ENCODE measurements at regions not wholly inside any gene's neighbourhood (a gene's known extent, or its start where the extent isn't known, plus 50 kb on each side); places are given as distances from the start of the nearest gene placed in this dataset.
"Not testable (repeated sequence)": the region's sequence is repeated elsewhere in the genome, so short reads cannot be mapped to it uniquely, and the experiment has no call there.

DNA sequence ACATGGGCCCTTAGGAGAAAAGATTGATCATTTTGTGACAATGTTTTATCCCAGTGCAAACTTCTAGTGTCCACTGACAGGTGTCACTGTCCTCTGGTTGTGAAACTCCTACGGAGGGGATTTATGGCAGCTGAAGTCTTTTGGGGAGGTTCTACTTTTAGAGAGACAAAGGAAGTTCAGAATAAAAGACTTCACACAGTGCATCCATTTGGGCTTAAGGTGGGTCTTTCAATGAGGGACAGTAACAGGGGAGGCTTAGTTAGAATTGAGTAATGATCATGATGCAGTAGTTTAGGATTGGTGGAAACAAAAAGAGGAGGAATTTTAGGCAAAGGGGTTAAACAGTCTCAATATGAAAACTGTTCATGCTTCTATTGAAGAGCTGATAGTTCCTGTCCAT, 501.1 kb upstream of the NRP1 start:
- Mint-ChIP-seq H3K4me3 (no peak overlapping the region), H3K36me3 (no peaks in the 10 kb centered on the region), H3K9me3 (peaks cover 3% of the 10 kb centered on the region), H3K27ac (no peak overlapping the region), H3K4me1 (no peaks in the 10 kb centered on the region), H3K27me3 (no peaks in the 10 kb centered on the region)
- ATAC-seq (ENCODE audit: low read depth): no peak
- DNase-seq: no peak
- POLR2A ChIA-PET: no interaction called here

DNA sequence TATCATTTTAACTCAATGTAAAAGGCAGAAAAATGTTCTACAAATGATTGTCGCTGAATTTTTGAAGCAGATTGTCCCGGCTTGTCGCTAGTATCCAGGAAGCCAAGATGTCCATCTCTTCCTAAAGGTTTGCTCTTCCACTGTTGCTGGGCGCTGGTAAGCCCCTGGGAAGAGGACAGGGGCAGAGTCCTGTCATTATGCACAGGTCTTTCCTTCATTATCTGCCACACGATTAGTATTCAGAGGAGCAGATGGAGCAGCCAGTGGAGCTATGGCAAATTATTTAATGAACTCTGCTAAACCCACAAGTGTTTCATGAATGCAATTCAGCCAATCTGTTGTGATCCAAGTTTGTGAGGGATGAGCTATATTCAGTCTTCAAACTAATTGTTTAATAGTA, 499.1 kb upstream of the NRP1 start:
- no peak overlapping the region for H3K4me3 Mint-ChIP-seq
- DNase-seq (no peak), ATAC-seq (ENCODE audit: low read depth) (no peak)
- no peaks in the 10 kb centered on the region for H3K36me3 Mint-ChIP-seq
- no peak overlapping the region for H3K27ac Mint-ChIP-seq
- no peaks in the 10 kb centered on the region for H3K27me3 Mint-ChIP-seq
- H3K4me1 Mint-ChIP-seq: no peaks in the 10 kb centered on the region
- POLR2A ChIA-PET: no interaction called here
- peaks cover 5% of the 10 kb centered on the region for H3K9me3 Mint-ChIP-seq

DNA sequence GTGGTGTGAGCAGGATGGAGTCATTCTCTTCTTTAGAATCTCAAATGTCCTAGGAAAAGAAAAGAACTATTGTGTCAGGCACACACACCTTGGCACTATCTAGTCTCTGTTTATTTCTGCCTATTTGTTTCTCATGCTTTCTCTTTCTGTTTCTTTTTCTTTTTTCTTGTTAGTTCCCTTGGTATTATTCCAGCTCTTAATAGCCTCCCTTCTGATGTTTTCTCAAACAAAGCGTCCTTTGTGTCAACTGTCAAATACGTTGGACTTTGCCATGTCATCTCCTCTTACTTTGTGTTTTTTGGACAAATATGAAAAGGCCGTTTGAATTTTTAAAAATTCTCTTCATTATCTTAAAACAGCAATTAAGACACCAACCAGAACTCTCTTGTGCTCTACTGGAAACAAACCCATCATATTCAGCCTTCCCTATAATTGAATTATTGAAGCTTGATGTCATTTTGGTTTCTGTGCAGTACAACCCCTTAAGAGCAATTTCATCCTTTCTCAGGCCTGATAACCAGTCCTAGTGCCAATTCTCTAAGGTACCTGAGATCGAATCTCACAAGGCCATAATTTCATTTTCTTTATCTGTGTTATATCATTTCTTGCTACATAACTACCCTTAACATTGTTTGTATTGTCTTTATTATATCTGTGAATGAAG, 497.8 kb upstream of the NRP1 start:
- Mint-ChIP-seq H3K4me1 (no peaks in the 10 kb centered on the region), H3K9me3 (peaks cover 11% of the 10 kb centered on the region), H3K36me3 (no peaks in the 10 kb centered on the region), H3K27me3 (no peaks in the 10 kb centered on the region), H3K4me3 (no peak overlapping the region), H3K27ac (no peak overlapping the region)
- ATAC-seq (ENCODE audit: low read depth) (no peak), DNase-seq (no peak)
- POLR2A ChIA-PET: no interaction called here

DNA sequence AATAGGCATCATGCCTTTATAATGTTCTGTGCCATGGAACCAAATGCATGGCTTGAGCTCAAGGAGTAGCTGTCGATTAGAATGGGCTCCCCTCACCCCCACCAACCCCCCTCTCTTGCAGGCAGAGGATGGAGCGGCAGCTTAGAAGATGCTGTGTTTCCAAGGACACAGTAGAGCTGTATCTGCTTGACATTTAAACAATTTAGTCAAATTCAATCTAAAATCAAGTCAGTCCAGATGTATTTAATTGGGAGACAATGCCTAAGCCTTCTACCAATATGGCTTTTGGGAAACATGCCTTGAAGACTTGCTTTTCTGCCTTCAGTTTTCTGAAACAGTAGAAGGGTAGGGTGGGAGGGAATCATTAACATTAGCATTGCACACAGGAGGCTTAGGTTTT, 497.1 kb upstream of the NRP1 start:
- Mint-ChIP-seq H3K9me3 (peaks cover 9% of the 10 kb centered on the region), H3K27me3 (no peaks in the 10 kb centered on the region), H3K36me3 (no peaks in the 10 kb centered on the region), H3K27ac (no peak overlapping the region), H3K4me3 (no peak overlapping the region), H3K4me1 (no peaks in the 10 kb centered on the region)
- DNase-seq (no peak), ATAC-seq (ENCODE audit: low read depth) (no peak)
- POLR2A ChIA-PET: no interaction called here

DNA sequence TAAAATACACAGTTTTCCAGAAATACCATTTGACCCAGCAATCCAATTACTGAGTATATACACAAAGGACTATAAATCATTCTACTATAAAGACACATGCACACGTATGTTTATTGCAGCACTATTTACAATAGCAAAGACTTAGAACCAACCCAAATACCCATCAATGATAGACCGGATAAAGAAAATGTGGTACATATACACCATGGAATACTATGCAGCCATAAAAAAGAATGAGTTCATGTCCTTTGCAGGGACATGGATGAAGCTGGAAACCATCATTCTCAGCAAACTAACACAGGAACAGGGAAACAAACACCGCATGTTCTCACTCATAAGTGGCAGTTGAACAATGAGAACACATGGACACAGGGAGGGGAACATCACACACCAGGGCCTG, 495.4 kb upstream of the NRP1 start:
- H3K27ac Mint-ChIP-seq; H3K27me3 Mint-ChIP-seq; H3K9me3 Mint-ChIP-seq; DNase-seq; H3K4me3 Mint-ChIP-seq; ATAC-seq (ENCODE audit: low read depth); H3K36me3 Mint-ChIP-seq; POLR2A ChIA-PET; H3K4me1 Mint-ChIP-seq: not testable (repeated sequence)

DNA sequence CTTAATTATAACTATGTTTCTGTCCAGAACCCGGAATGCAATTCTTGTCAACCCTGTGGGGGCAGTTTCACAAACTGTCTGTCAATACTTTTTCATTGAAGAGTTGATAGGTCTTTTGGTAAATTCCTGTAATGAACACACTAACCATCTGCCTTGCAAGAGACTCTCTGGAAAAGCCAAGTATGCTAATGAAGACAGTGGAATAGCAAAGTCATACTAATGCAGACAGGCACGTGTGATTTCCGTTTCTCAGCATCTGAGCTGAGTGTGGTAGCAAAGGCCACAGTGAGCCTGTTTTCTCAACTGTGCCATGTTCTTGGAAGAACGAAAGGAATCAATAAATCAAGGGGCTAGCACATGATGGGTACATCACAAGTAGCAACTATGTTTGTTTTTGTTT, 494.1 kb upstream of the NRP1 start:
- no peaks in the 10 kb centered on the region for H3K36me3 Mint-ChIP-seq
- no peak overlapping the region for H3K27ac Mint-ChIP-seq
- H3K9me3 Mint-ChIP-seq: peaks cover 9% of the 10 kb centered on the region
- no peaks in the 10 kb centered on the region for H3K27me3 Mint-ChIP-seq
- DNase-seq: no peak
- H3K4me3 Mint-ChIP-seq: no peak overlapping the region
- POLR2A ChIA-PET: no interaction called here
- no peaks in the 10 kb centered on the region for H3K4me1 Mint-ChIP-seq
- ATAC-seq (ENCODE audit: low read depth): no peak

DNA sequence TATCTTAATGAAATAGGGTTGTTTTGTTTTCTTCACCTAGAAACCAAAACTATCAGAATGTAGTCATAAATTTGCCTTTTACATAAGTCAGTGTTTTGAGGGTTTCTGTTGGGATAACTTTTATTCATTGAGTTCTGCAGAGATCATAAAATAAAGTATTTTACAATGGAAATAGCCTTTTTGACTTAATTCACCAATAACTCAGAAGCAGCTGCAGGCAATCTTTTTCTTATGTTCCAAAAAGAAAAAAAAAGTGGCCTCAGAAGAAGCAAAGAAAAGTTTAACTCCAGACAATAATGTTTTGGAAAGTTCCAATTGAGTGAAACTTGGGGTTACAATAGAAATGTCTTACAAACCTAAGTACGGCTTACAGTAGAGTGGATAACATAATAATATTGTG, 491.7 kb upstream of the NRP1 start:
- no peaks in the 10 kb centered on the region for H3K4me1 Mint-ChIP-seq
- H3K27me3 Mint-ChIP-seq: no peaks in the 10 kb centered on the region
- DNase-seq (no peak), ATAC-seq (ENCODE audit: low read depth) (no peak)
- H3K36me3 Mint-ChIP-seq: no peaks in the 10 kb centered on the region
- H3K4me3 Mint-ChIP-seq: no peak overlapping the region
- no peak overlapping the region for H3K27ac Mint-ChIP-seq
- H3K9me3 Mint-ChIP-seq: peaks cover 9% of the 10 kb centered on the region
- POLR2A ChIA-PET: no interaction called here

DNA sequence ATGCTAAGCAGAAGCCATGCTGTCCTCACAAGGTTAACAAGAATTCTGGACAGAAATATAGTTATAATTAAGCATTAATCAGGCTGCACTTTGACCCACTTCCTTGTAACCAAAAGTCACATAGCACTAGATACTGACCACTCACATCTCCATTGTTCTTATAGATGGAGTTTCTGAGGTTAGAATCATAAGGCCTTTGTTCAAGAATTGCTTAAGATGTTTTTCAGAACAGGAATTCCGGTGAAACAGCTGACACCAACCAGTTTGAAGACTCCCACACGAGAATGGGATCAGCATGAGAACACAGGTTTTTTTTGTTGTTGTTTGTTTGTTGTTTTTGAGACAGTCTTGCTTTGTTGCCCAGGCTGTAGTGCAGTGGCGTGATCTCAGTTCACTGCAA, 488.3 kb upstream of the NRP1 start:
- ATAC-seq (ENCODE audit: low read depth) (no peak), DNase-seq (no peak)
- H3K4me3 Mint-ChIP-seq: no peak overlapping the region
- no peaks in the 10 kb centered on the region for H3K4me1 Mint-ChIP-seq
- peaks cover 2% of the 10 kb centered on the region for H3K9me3 Mint-ChIP-seq
- H3K36me3 Mint-ChIP-seq: no peaks in the 10 kb centered on the region
- POLR2A ChIA-PET: no interaction called here
- peaks cover 3% of the 10 kb centered on the region for H3K27me3 Mint-ChIP-seq
- H3K27ac Mint-ChIP-seq: no peak overlapping the region

DNA sequence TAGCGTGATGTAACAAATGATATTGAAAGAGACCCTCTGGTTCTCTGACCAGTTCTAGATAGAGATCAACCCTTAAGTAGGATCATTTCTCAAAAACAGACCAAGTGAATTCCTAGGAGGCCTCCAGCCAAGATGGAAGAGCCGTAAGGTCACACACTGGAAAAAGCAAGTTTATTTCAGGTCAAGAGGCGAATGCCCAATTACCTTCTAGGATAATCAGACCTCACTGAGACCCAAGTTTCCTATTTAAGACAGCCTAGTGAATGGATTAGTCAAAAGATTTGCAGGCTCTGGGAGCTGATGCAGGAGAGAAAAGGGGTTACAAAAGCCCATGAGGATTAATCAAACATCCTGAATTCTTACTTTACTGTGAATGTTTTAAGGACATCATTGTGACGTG, 486.1 kb upstream of the NRP1 start:
- H3K27me3 Mint-ChIP-seq: peaks cover 3% of the 10 kb centered on the region
- no peak for DNase-seq
- H3K9me3 Mint-ChIP-seq: no peaks in the 10 kb centered on the region
- no peaks in the 10 kb centered on the region for H3K36me3 Mint-ChIP-seq
- H3K4me3 Mint-ChIP-seq: no peak overlapping the region
- no peak overlapping the region for H3K27ac Mint-ChIP-seq
- POLR2A ChIA-PET: no interaction called here
- H3K4me1 Mint-ChIP-seq: no peaks in the 10 kb centered on the region
- ATAC-seq (ENCODE audit: low read depth): no peak

DNA sequence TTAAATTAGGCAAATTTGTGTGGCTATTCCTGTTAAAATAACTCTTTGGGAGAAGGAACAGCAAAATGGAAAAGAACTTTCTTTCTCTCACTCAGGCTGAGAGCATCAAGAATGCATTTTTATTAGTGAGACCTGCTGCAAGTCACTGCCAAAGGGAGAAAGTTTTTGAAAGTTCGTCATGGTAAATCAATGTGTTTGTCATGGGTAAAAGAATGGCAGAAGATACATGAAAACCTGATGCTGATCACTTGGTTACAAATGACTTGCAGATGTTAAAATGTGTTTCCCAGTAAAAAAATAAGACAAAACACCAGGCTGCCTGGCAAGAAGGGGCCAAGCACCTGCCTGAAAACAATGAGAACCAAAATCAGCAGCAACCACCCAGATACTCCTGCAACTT, 484.7 kb upstream of the NRP1 start:
- ATAC-seq (ENCODE audit: low read depth) (no peak), DNase-seq (no peak)
- H3K36me3 Mint-ChIP-seq: no peaks in the 10 kb centered on the region
- H3K4me1 Mint-ChIP-seq: no peaks in the 10 kb centered on the region
- peaks cover 3% of the 10 kb centered on the region for H3K27me3 Mint-ChIP-seq
- POLR2A ChIA-PET: no interaction called here
- no peak overlapping the region for H3K27ac Mint-ChIP-seq
- H3K4me3 Mint-ChIP-seq: no peak overlapping the region
- H3K9me3 Mint-ChIP-seq: no peaks in the 10 kb centered on the region

DNA sequence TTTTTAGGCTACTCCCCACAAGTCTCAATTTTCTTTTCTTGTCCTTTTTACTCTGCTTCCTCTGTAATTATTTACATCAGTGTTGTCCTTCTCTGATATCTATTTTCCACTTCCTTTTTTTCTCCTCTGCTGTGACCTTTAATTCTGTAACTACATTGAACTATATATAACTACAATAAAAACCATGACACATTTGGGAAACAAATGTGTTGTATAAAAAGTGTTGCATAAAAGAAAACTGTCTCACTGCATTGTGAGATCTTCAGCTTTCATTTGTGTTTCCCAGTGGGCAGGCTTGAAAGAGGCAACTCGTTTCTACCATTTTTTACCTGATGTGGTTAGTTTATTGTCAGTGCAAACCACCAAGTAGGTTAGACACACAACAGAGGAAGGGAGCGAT, 483.9 kb upstream of the NRP1 start:
- H3K27me3 Mint-ChIP-seq: peaks cover 3% of the 10 kb centered on the region
- DNase-seq: no peak
- ATAC-seq (ENCODE audit: low read depth): no peak
- no peak overlapping the region for H3K4me3 Mint-ChIP-seq
- H3K36me3 Mint-ChIP-seq: no peaks in the 10 kb centered on the region
- no peaks in the 10 kb centered on the region for H3K9me3 Mint-ChIP-seq
- POLR2A ChIA-PET: no interaction called here
- H3K4me1 Mint-ChIP-seq: no peaks in the 10 kb centered on the region
- H3K27ac Mint-ChIP-seq: no peak overlapping the region

DNA sequence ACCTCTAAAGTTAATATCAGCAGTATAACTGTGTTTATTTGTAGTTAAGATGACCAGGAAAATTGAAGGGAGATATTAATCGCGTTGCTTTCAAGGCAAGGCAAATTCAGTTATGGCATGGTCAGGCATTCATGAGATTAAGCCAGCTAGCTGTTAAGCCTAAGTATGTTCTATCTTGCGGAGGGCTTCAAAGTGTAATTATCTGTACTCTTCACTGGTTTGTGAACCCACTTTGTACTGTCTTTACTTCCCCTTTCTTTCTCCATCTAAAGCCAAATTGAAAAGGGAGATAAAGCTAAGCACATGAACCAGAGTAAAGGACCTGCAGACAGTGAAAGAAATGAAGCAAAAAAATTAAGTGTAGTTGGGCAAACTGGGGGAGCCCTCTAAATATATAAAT, 483.1 kb upstream of the NRP1 start:
- Mint-ChIP-seq H3K9me3 (no peaks in the 10 kb centered on the region), H3K36me3 (no peaks in the 10 kb centered on the region), H3K4me1 (no peaks in the 10 kb centered on the region), H3K27me3 (peaks cover 3% of the 10 kb centered on the region), H3K4me3 (no peak overlapping the region), H3K27ac (no peak overlapping the region)
- no peak for ATAC-seq (ENCODE audit: low read depth)
- POLR2A ChIA-PET: no interaction called here
- DNase-seq: no peak

DNA sequence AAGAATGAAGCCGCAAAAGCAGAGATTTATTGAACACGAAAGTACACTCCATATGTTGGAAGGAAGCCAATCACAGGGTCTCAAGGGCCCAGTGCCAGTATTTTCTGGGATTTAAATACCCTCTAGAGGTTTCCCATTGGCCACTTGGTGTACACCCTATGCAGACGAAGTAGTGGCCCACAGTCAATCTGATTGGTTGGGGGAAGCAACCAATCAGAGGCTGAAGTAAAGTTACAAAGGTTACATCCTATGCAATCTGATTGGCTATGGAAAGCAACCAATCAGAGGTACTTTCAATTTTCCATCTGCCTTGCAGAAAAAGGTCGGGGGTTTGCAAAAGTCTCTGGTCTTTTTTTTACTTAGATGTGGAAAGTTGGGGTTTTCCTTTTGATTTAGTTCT, 481.3 kb upstream of the NRP1 start:
- POLR2A ChIA-PET: no interaction called here
- no peaks in the 10 kb centered on the region for H3K4me1 Mint-ChIP-seq

DNA sequence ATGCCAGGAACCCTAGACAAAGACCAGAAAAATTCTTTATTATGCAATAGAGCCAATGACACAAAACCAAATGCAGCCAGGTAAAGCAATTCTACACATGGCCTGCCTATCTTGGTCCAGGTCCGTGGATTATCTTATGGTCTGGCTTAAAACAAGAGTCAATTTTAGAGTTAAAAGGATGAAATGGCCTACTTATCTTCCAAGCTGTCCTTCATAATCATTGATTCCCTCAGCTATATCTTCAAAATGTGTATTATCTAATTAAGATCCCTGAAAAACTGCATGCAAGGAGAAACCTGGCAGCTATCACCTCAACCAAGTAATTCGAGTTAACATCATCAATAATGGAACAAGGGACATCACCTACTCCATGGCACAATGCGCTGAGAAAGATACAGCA, 479.4 kb upstream of the NRP1 start:
- POLR2A ChIA-PET: no interaction called here
- Mint-ChIP-seq H3K36me3 (no peaks in the 10 kb centered on the region), H3K4me1 (no peaks in the 10 kb centered on the region), H3K27me3 (no peaks in the 10 kb centered on the region), H3K27ac (no peak overlapping the region), H3K9me3 (no peaks in the 10 kb centered on the region), H3K4me3 (no peak overlapping the region)
- DNase-seq (no peak), ATAC-seq (ENCODE audit: low read depth) (no peak)

More for the DNA sequence above, 481.3 kb upstream of the NRP1 start:
- no peak for ATAC-seq (ENCODE audit: low read depth)
- H3K9me3 Mint-ChIP-seq: no peaks in the 10 kb centered on the region
- peaks cover 3% of the 10 kb centered on the region for H3K27me3 Mint-ChIP-seq
- H3K4me3 Mint-ChIP-seq: no peak overlapping the region
- H3K27ac Mint-ChIP-seq: no peak overlapping the region
- no peaks in the 10 kb centered on the region for H3K36me3 Mint-ChIP-seq
- DNase-seq: no peak

DNA sequence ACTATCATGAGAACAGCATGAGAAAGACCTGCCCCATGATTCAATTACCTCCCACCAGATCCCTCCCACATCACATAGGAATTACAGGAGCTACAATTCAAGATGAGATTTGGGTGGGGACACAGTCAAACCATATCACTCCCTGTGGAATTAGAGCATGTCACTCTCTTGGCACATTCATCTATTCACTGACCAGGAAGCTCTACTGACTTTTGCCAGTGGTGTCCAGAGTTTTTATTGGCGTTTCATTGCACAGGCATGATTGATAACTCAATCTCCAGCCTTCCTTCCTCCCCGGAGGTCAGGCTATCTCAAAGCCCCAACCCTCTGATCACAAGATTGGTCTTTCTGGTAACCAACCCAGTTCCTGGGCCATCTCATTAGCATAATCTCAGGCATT, 478.9 kb upstream of the NRP1 start:
- no peak overlapping the region for H3K4me3 Mint-ChIP-seq
- H3K27me3 Mint-ChIP-seq: no peaks in the 10 kb centered on the region
- H3K9me3 Mint-ChIP-seq: no peaks in the 10 kb centered on the region
- H3K36me3 Mint-ChIP-seq: no peaks in the 10 kb centered on the region
- H3K27ac Mint-ChIP-seq: no peak overlapping the region
- H3K4me1 Mint-ChIP-seq: no peaks in the 10 kb centered on the region
- POLR2A ChIA-PET: no interaction called here
- no peak for DNase-seq
- ATAC-seq (ENCODE audit: low read depth): no peak

Data from activated naive CD8-positive, alpha-beta T cell treated with anti-CD3 and anti-CD28 coated beads, Interleukin-2, amount 10 ng/mL, durations not matched to agents 7 days and 5 days (primary cell).